RPMI7951 (cell line): ENCODE measurements at regions not wholly inside any gene's neighbourhood (a gene's known extent, or its start where the extent isn't known, plus 50 kb on each side); places are given as distances from the start of the nearest gene placed in this dataset.

ENCODE experiments used
- DNase-seq: peaks from one replicate; pipeline ENCODE4 v3.0.0-alpha.2; 2012; ENCODE audit warnings: low read depth

GRCh38 chrX:118167361-118167760 is 50.8 kb upstream of the KLHL13 start:
- DNase-seq: no peak

GRCh38 chrX:118171356-118171755 is 54.7 kb upstream of the KLHL13 start:
- no peak for DNase-seq

GRCh38 chrX:118174516-118175098 is 58.0 kb upstream of the KLHL13 start:
- DNase-seq: no peak

- DNase-seq: no peak
Observed at GRCh38 chrX:118177708-118178107, 61.1 kb upstream of the KLHL13 start.

- no peak for DNase-seq
Observed at GRCh38 chrX:118178450-118178849, 61.8 kb upstream of the KLHL13 start.

GRCh38 chrX:118179161-118179560 is 62.6 kb upstream of the KLHL13 start:
- DNase-seq: no peak

- no peak for DNase-seq
Observed at GRCh38 chrX:118179718-118180117, 63.1 kb upstream of the KLHL13 start.

GRCh38 chrX:118181030-118181429 is 64.4 kb upstream of the KLHL13 start:
- DNase-seq: peak; percentile 46

- DNase-seq: peak; percentile 1
Observed at GRCh38 chrX:118182025-118182424, 65.4 kb upstream of the KLHL13 start.

GRCh38 chrX:118182681-118183080 is 66.1 kb upstream of the KLHL13 start:
- no peak for DNase-seq

GRCh38 chrX:118183606-118184005 is 67.0 kb upstream of the KLHL13 start:
- DNase-seq: no peak

- DNase-seq: no peak
Observed at GRCh38 chrX:118187100-118187499, 70.5 kb upstream of the KLHL13 start.

GRCh38 chrX:118189000-118189399 is 72.4 kb upstream of the KLHL13 start:
- DNase-seq: no peak

GRCh38 chrX:118189628-118190027 is 73.0 kb upstream of the KLHL13 start:
- DNase-seq: no peak

GRCh38 chrX:118197730-118198129 is 81.1 kb upstream of the KLHL13 start:
- no peak for DNase-seq

- no peak for DNase-seq
Observed at GRCh38 chrX:118198577-118198976, 82.0 kb upstream of the KLHL13 start.

- no peak for DNase-seq
Observed at GRCh38 chrX:118199997-118200396, 83.4 kb upstream of the KLHL13 start.

- DNase-seq: no peak
Observed at GRCh38 chrX:118205421-118206395, 89.1 kb upstream of the KLHL13 start.

GRCh38 chrX:118207831-118208453 is 91.3 kb upstream of the KLHL13 start:
- DNase-seq: no peak

- no peak for DNase-seq
Observed at GRCh38 chrX:118208481-118208880, 91.9 kb upstream of the KLHL13 start.

GRCh38 chrX:118211891-118212816 is 95.5 kb upstream of the KLHL13 start:
- DNase-seq: no peak

- no peak for DNase-seq
Observed at GRCh38 chrX:118212817-118213183, 96.2 kb upstream of the KLHL13 start.
